MCF 10A (cell line): ENCODE measurements at regions not wholly inside any gene's neighbourhood (a gene's known extent, or its start where the extent isn't known, plus 50 kb on each side); places are given as distances from the start of the nearest gene placed in this dataset.

Experiments
- BruUV-seq: library from RNA; stranded (reverse); fragments of 400-500 nt; replicated peaks from 2 replicates; lab custom pipeline; 2021; lab: Mats Ljungman, UMichigan
- CTCF ChIA-PET: fragments of 300-600 bp; sonication (Branson Sonifier 250); formaldehyde crosslinking; extraction: SDS; loops from one replicate; lab custom pipeline; 2021; ENCODE audit warnings: antibody characterized with exemption, inconsistent platforms; lab: Yijun Ruan, JAX
- POLR2A ChIA-PET: fragments of 300-600, 350-650 bp; sonication (Branson Sonifier 250); formaldehyde crosslinking; extraction: SDS; loops from one replicate; lab custom pipeline; 2020; ENCODE audit warnings: antibody characterized with exemption, inconsistent platforms; lab: Yijun Ruan, JAX
- DNase-seq: peaks from one replicate; pipeline ENCODE4 v3.0.0-alpha.2; 2018; ENCODE audit not compliant: unreplicated experiment
- H3K27ac Mint-ChIP-seq: one replicate; pipeline ENCODE4 v1.8.0; 2022; ENCODE audit warnings: mild to moderate bottlenecking, low read depth, mixed read lengths; ENCODE audit not compliant: unreplicated experiment
- H3K27me3 Mint-ChIP-seq: one replicate; pipeline ENCODE4 v1.8.0; 2022; ENCODE audit warnings: mixed read lengths; ENCODE audit not compliant: insufficient read depth, unreplicated experiment
- H3K36me3 Mint-ChIP-seq: one replicate; pipeline ENCODE4 v1.8.0; 2022; ENCODE audit warnings: mild to moderate bottlenecking, moderate library complexity, mixed read lengths; ENCODE audit not compliant: insufficient read depth, unreplicated experiment
- H3K4me1 Mint-ChIP-seq: one replicate; pipeline ENCODE4 v1.8.0; 2022; ENCODE audit warnings: mixed read lengths; ENCODE audit not compliant: insufficient read depth, unreplicated experiment
- H3K4me3 Mint-ChIP-seq: one replicate; pipeline ENCODE4 v1.8.0; 2022; ENCODE audit warnings: mild to moderate bottlenecking, moderate library complexity, mixed read lengths; ENCODE audit not compliant: unreplicated experiment
- H3K9me3 Mint-ChIP-seq: one replicate; pipeline ENCODE4 v1.8.0; 2022; ENCODE audit warnings: mixed read lengths; ENCODE audit not compliant: unreplicated experiment
- intact Hi-C: fragments of 100-400 bp; cut with micrococcal nuclease; formaldehyde crosslinking; loops from 2 replicates; pipeline ENCODE4 v1.14.1; 2022
- TF ChIP-seq, protein P1 (sequence below): fragments of 200-600 bp; IDR thresholded peaks from one replicate; pipeline ENCODE4 v1.8.0; 2022; ENCODE audit warnings: antibody characterized with exemption, mild to moderate bottlenecking; ENCODE audit not compliant: unreplicated experiment

GRCh38 chr12:93300611-93301021 lies 77.1 kb upstream of the NUDT4 start:
- CTCF ChIA-PET: interaction anchor here (1.1 kb wide), 1 partner anchor 46 kb away, joined by 3 read pairs; no protein-coding TSS in a partner anchor
- Mint-ChIP-seq H3K36me3 (no peaks in the 10 kb centered on the region), H3K4me3 (no peak overlapping the region), H3K27ac (no peak overlapping the region), H3K9me3 (no peaks in the 10 kb centered on the region), H3K27me3 (no peaks in the 10 kb centered on the region), H3K4me1 (no peaks in the 10 kb centered on the region)
- BruUV-seq: no TSS peak
- intact Hi-C loops: no loop called here
- DNase-seq: no peak
- POLR2A ChIA-PET: interaction anchor here (0.6 kb wide), 1 partner anchor 103 kb away, joined by 3 read pairs; no protein-coding TSS in a partner anchor
- TF ChIP-seq, protein P1, sequence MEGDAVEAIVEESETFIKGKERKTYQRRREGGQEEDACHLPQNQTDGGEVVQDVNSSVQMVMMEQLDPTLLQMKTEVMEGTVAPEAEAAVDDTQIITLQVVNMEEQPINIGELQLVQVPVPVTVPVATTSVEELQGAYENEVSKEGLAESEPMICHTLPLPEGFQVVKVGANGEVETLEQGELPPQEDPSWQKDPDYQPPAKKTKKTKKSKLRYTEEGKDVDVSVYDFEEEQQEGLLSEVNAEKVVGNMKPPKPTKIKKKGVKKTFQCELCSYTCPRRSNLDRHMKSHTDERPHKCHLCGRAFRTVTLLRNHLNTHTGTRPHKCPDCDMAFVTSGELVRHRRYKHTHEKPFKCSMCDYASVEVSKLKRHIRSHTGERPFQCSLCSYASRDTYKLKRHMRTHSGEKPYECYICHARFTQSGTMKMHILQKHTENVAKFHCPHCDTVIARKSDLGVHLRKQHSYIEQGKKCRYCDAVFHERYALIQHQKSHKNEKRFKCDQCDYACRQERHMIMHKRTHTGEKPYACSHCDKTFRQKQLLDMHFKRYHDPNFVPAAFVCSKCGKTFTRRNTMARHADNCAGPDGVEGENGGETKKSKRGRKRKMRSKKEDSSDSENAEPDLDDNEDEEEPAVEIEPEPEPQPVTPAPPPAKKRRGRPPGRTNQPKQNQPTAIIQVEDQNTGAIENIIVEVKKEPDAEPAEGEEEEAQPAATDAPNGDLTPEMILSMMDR: no peak

DNA sequence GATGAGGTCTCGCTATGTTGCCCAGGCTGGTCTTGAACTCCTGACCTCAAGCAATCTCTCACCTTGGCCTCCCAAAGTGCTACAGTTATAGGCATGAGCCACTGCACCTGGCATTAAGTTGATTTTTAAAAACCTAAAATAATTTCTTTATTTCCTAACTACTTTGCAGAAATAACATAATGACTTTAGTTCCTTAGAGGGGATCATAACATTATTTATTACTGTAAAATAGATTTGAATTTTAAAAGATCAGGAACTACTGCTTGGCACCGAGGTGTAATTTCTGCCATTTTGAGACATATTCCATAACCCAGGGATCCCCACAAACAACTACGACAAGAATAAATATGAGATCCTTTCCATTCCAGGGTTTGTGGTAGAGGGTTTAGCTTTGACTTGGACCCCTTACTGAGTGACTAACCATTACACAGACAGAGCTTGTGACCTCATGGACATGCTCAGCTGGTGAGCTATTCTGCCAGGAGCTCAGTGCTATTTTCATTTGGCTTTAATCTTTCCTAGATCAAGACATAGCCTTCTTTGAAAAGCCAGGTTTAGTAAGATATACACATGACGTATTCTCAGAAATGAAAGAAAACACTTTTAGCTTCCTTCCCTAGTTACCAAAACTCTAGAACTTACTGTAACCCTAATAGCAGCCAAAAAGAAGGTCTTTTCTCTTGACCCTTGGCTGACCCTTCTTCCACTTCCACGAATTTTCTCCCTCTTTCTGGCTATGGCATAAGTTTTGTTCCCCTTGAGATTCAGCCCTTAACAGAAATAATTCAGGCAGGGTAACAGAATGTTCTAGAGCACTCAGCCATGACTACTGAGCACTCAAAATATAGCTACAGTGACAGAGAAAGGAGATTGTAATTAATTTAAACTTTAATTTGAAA lies 75.1 kb upstream of the NUDT4 start:
- POLR2A ChIA-PET: no interaction called here
- no TSS peak for BruUV-seq
- H3K4me1 Mint-ChIP-seq: no peaks in the 10 kb centered on the region
- CTCF ChIA-PET: interaction anchor here (0.8 kb wide), 1 partner anchor 94 kb away, joined by 3 read pairs; no protein-coding TSS in a partner anchor
- H3K36me3 Mint-ChIP-seq: peaks cover 6% of the 10 kb centered on the region
- H3K4me3 Mint-ChIP-seq: no peak overlapping the region
- no peak overlapping the region for H3K27ac Mint-ChIP-seq
- H3K27me3 Mint-ChIP-seq: no peaks in the 10 kb centered on the region
- TF ChIP-seq, protein P1: no peak
- DNase-seq: no peak
- intact Hi-C loops: no loop called here
- H3K9me3 Mint-ChIP-seq: peaks cover 9% of the 10 kb centered on the region

- CTCF ChIA-PET: interaction anchor here (0.7 kb wide), 1 partner anchor 30 kb away, joined by 3 read pairs; no protein-coding TSS in a partner anchor
- TF ChIP-seq, protein P1: no peak
- Mint-ChIP-seq H3K4me1 (no peaks in the 10 kb centered on the region), H3K4me3 (no peak overlapping the region), H3K36me3 (peaks cover 6% of the 10 kb centered on the region), H3K9me3 (peaks cover 9% of the 10 kb centered on the region), H3K27me3 (no peaks in the 10 kb centered on the region), H3K27ac (peak overlapping the region; percentile 42)
- intact Hi-C loops: no loop called here
- no TSS peak for BruUV-seq
- POLR2A ChIA-PET: interaction anchor here (1.0 to 1.1 kb wide), 2 partner anchors 9 to 11 kb away, joined by 3 read pairs; no protein-coding TSS in a partner anchor
- no peak for DNase-seq
These were observed 71.1 kb upstream of the NUDT4 start for GRCh38 chr12:93306636-93307035.

DNA sequence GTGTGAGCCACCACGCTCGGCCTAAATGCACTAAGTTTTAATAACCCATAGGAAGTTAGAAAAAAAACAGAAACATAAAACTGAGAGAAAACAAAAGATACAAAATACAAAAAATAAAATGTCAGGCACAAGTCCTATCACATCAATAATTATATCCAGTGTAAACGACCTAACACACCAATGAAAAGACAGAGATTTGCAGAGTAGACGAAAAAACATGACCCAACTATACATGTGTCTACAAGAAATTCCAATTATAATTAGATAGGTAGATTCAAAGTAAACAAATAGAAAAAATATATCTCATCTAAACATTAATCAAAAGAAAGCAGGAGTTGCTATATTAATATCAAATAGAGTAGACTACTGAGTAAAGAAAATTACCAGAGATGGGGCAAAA lies 69.4 kb upstream of the NUDT4 start:
- no peaks in the 10 kb centered on the region for H3K4me1 Mint-ChIP-seq
- ChIA-PET CTCF (interaction anchor here (0.6 to 0.7 kb wide), 2 partner anchors 8 to 50 kb away, joined by 3 read pairs; no protein-coding TSS in a partner anchor), POLR2A (no interaction called here)
- peaks cover 6% of the 10 kb centered on the region for H3K36me3 Mint-ChIP-seq
- H3K27me3 Mint-ChIP-seq: no peaks in the 10 kb centered on the region
- peaks cover 9% of the 10 kb centered on the region for H3K9me3 Mint-ChIP-seq
- DNase-seq: no peak
- no peak overlapping the region for H3K27ac Mint-ChIP-seq
- TF ChIP-seq, protein P1: no peak
- BruUV-seq: no TSS peak
- intact Hi-C loops: no loop called here
- H3K4me3 Mint-ChIP-seq: no peak overlapping the region
